Nephron (organoid): ENCODE measurements at regions not wholly inside any gene's neighbourhood (a gene's known extent, or its start where the extent isn't known, plus 50 kb on each side); places are given as distances from the start of the nearest gene placed in this dataset.
"Not testable (repeated sequence)": the region's sequence is repeated elsewhere in the genome, so short reads cannot be mapped to it uniquely, and the experiment has no call there.

ENCODE experiments used
- H3K27ac Mint-ChIP-seq, 3 experiments: 2 replicates each; pipeline ENCODE4 v1.8.0; 2020; ENCODE audit warnings: mixed read lengths in 3 of 3, mild to moderate bottlenecking in 2 of 3, moderate library complexity in 1 of 3
- H3K27me3 Mint-ChIP-seq: 2 replicates; pipeline ENCODE4 v1.8.0; 2021; ENCODE audit warnings: low read depth, mild to moderate bottlenecking, moderate library complexity, mixed read lengths
- H3K36me3 Mint-ChIP-seq: 2 replicates; pipeline ENCODE4 v1.8.0; 2020; ENCODE audit warnings: low read depth, mixed read lengths
- H3K4me1 Mint-ChIP-seq: 2 replicates; pipeline ENCODE4 v1.8.0; 2020; ENCODE audit warnings: mixed read lengths
- H3K4me3 Mint-ChIP-seq, 3 experiments: 2 replicates each; pipeline ENCODE4 v1.8.0; 2020; ENCODE audit warnings: mild to moderate bottlenecking in 3 of 3, mixed read lengths in 3 of 3, moderate library complexity in 2 of 3
- H3K9me3 Mint-ChIP-seq: 2 replicates; pipeline ENCODE4 v1.8.0; 2020; ENCODE audit warnings: mixed read lengths
- CTCF ChIP-seq, 3 experiments: fragments of 200-600 bp; sonication (generic); IDR thresholded peaks; one replicate each; pipeline ENCODE4 v1.5.0; 2021; ENCODE audit warnings: antibody characterized with exemption in 3 of 3; ENCODE audit not compliant: unreplicated experiment in 3 of 3

- Mint-ChIP-seq H3K4me3 (no peak overlapping the region), H3K4me1 (no peaks in the 10 kb centered on the region), H3K9me3 (no peaks in the 10 kb centered on the region), H3K27ac (no peak overlapping the region), H3K27me3 (no peaks in the 10 kb centered on the region), H3K36me3 (no peaks in the 10 kb centered on the region)
- no peak for TF ChIP-seq CTCF (IDR thresholded peaks at IDR 0.05; ENCODE audit: unreplicated experiment in 3 of 3)
Measured at GRCh38 chr3:152213203-152213602, 55.5 kb upstream of the MBNL1 start.

- H3K36me3 Mint-ChIP-seq: no peaks in the 10 kb centered on the region
- H3K27ac Mint-ChIP-seq: no peak overlapping the region
- no peak overlapping the region for H3K4me3 Mint-ChIP-seq
Measured at GRCh38 chr3:152213938-152214337, 54.8 kb upstream of the MBNL1 start.

GRCh38 chr3:152216960-152217865 is 51.5 kb upstream of the MBNL1 start:
- H3K27ac Mint-ChIP-seq, H3K27me3 Mint-ChIP-seq, H3K4me1 Mint-ChIP-seq, H3K9me3 Mint-ChIP-seq, H3K4me3 Mint-ChIP-seq, H3K36me3 Mint-ChIP-seq: not testable (repeated sequence)

More at GRCh38 chr3:152213938-152214337, 54.8 kb upstream of the MBNL1 start:
- Mint-ChIP-seq H3K4me1 (no peaks in the 10 kb centered on the region), H3K27me3 (no peaks in the 10 kb centered on the region), H3K9me3 (no peaks in the 10 kb centered on the region)
- no peak for TF ChIP-seq CTCF (IDR thresholded peaks at IDR 0.05; ENCODE audit: unreplicated experiment in 3 of 3)

- H3K4me3 Mint-ChIP-seq: no peak overlapping the region
- H3K36me3 Mint-ChIP-seq: no peaks in the 10 kb centered on the region
- H3K9me3 Mint-ChIP-seq: no peaks in the 10 kb centered on the region
- H3K27ac Mint-ChIP-seq: no peak overlapping the region
- no peak for TF ChIP-seq CTCF (IDR thresholded peaks at IDR 0.05; ENCODE audit: unreplicated experiment in 3 of 3)
- no peaks in the 10 kb centered on the region for H3K27me3 Mint-ChIP-seq
- H3K4me1 Mint-ChIP-seq: peaks cover 12% of the 10 kb centered on the region
Measured at GRCh38 chr3:152218602-152219001, 50.1 kb upstream of the MBNL1 start.
